ENCODE measurements at regions not wholly inside any gene's neighbourhood (a gene's known extent, or its start where the extent isn't known, plus 50 kb on each side); places are given as distances from the start of the nearest gene placed in this dataset.

GRCh38 chr3:5750874-5751640, 563.5 kb downstream of the EDEM1 start:
- TF ChIP-seq CTCF (IDR thresholded peaks at IDR 0.05) (no peak), POLR2AphosphoS5 (IDR thresholded peaks at IDR 0.05) (no peak), POLR2A (IDR thresholded peaks at IDR 0.05) (no peak)
